ENCODE measurements at regions not wholly inside any gene's neighbourhood (a gene's known extent, or its start where the extent isn't known, plus 50 kb on each side); places are given as distances from the start of the nearest gene placed in this dataset.

- no peak overlapping the region for H4K8ac ChIP-seq (ENCODE audit: low read depth in 2 of 2, low read length in 2 of 2)
- no peak overlapping the region for H4K91ac ChIP-seq (ENCODE audit: insufficient read depth, low read depth, low read length)
- WGBS, 2 experiments (ENCODE audit: extremely low coverage in 2 of 2, insufficient read length in 1 of 2), result no CpG with 5 or more reads among the region's 1 CpG
- no peak overlapping the region for H2AK9ac ChIP-seq (replicated peaks; ENCODE audit: low read depth, low read length, poor library complexity)
- H3K9me1 ChIP-seq (ENCODE audit: insufficient read depth, low read length), result no peaks in the 10 kb centered on the region
- H3K23ac ChIP-seq (ENCODE audit: low read depth, low read length), result no peak overlapping the region
- peaks cover 2% of the 10 kb centered on the region for H3K27me3 ChIP-seq (ENCODE audit: control insufficient read depth, insufficient read depth, low read length)
- no peak overlapping the region for H2AK5ac ChIP-seq (ENCODE audit: low read depth, low read length)
- H3K56ac ChIP-seq (ENCODE audit: extremely low read depth, insufficient read depth, low read length), result no peak overlapping the region
- dilution Hi-C loops (cut with HindIII; ENCODE audit: low sequenced_read_pairs, unreplicated experiment) (no loop called here), in situ Hi-C loops (cut with MboI; ENCODE audit: low sequenced_read_pairs) (no loop called here), intact Hi-C loops (cut with micrococcal nuclease) (no loop called here)
- ATAC-seq (ENCODE audit: low read depth) (no peak), DNase-seq (no peak)
- no peak overlapping the region for H4K5ac ChIP-seq (ENCODE audit: low read depth, low read length)
- H3K18ac ChIP-seq (ENCODE audit: low read depth, low read length), result no peak overlapping the region
- no peak overlapping the region for H3K14ac ChIP-seq (replicated peaks; ENCODE audit: low read depth, low read length)
- H2BK20ac ChIP-seq (ENCODE audit: low read depth, low read length), result no peak overlapping the region
- H3K9ac ChIP-seq (ENCODE audit: low read depth, low read length), result no peak overlapping the region
- no peak overlapping the region for H3K27ac ChIP-seq (ENCODE audit: insufficient read depth, low read length)
- no peaks in the 10 kb centered on the region for H3K4me1 ChIP-seq (ENCODE audit: control insufficient read depth, insufficient read depth, low read length)
- no peak overlapping the region for H3K4me3 ChIP-seq (ENCODE audit: insufficient read depth, low read depth, low read length)
- no peak overlapping the region for H3K4me2 ChIP-seq (ENCODE audit: low read depth, low read length)
- H2BK120ac ChIP-seq (ENCODE audit: low read depth, low read length), result no peak overlapping the region
- TF ChIP-seq POLR2A (IDR thresholded peaks at IDR 0.05; ENCODE audit: low read depth, low read length), result no peak
- no peak for TF ChIP-seq ELK1 (IDR thresholded peaks at IDR 0.05; ENCODE audit: borderline replicate concordance, low read depth, low read length)
- TF ChIP-seq RAD21 (IDR thresholded peaks at IDR 0.05; ENCODE audit: low read length), result no peak
- TF ChIP-seq CEBPB (IDR thresholded peaks at IDR 0.05; ENCODE audit: low read depth, low read length), result no peak
- no peak for TF ChIP-seq CHD1 (IDR thresholded peaks at IDR 0.05; ENCODE audit: low read depth, low read length)
- no peak for TF ChIP-seq CTCF (conservative IDR thresholded peaks at IDR 0.05; ENCODE audit: low read depth, low read length)
- TF ChIP-seq SMC3 (IDR thresholded peaks at IDR 0.05; ENCODE audit: low read depth, low read length), result no peak
- TF ChIP-seq RCOR1 (IDR thresholded peaks at IDR 0.05; ENCODE audit: insufficient replicate concordance, low read length), result no peak
- TF ChIP-seq MAFK (IDR thresholded peaks at IDR 0.05; ENCODE audit: low read depth, low read length), result no peak
- no peak for TF ChIP-seq MAZ (IDR thresholded peaks at IDR 0.05; ENCODE audit: borderline replicate concordance, low read depth, low read length)
- no peaks in the 10 kb centered on the region for H3K9me3 ChIP-seq (ENCODE audit: control insufficient read depth, insufficient read depth, low read length)
- CTCF ChIA-PET, result no interaction called here
- no peak overlapping the region for H2BK15ac ChIP-seq (ENCODE audit: low read depth, low read length)
- no peak overlapping the region for H3K4ac ChIP-seq (ENCODE audit: low read depth, low read length)
- no peaks in the 10 kb centered on the region for H3K79me1 ChIP-seq (ENCODE audit: low read depth in 1 of 2, low read length in 2 of 2)
- H4K20me1 ChIP-seq (ENCODE audit: insufficient read depth, low read length), result no peaks in the 10 kb centered on the region
- no peak overlapping the region for H2AFZ ChIP-seq (replicated peaks; ENCODE audit: low read length, poor library complexity)
- BruUV-seq (replicated peaks), result no TSS peak
- POLR2A ChIA-PET (ENCODE audit: unreplicated experiment), result no interaction called here
- no peaks in the 10 kb centered on the region for H3K36me3 ChIP-seq (ENCODE audit: control insufficient read depth, insufficient read depth, low read length)
- H2BK5ac ChIP-seq (ENCODE audit: low read depth, low read length, poor library complexity, severe bottlenecking), result no peak overlapping the region
These were observed 87.0 kb upstream of the AMOTL1 start for GRCh38 chr11:94681140-94681539.

Measured in IMR-90 (cell line).